WERI-Rb-1 (cell line): ENCODE measurements at regions not wholly inside any gene's neighbourhood (a gene's known extent, or its start where the extent isn't known, plus 50 kb on each side); places are given as distances from the start of the nearest gene placed in this dataset.

Experiments
- DNase-seq: peaks from one replicate; pipeline ENCODE4 v3.0.0-alpha.2; 2020
- H3K27ac ChIP-seq: fragments of 250-450 bp; sonication (Bioruptor Pico); 2 replicates; pipeline ENCODE4 v1.5.1; 2020; ENCODE audit warnings: mild to moderate bottlenecking, moderate library complexity
- H3K27me3 ChIP-seq: fragments of 250-450 bp; sonication (Bioruptor Pico); 2 replicates; pipeline ENCODE4 v1.5.1; 2021; ENCODE audit warnings: mild to moderate bottlenecking, low read depth, moderate library complexity; ENCODE audit not compliant: insufficient read depth, severe bottlenecking
- H3K36me3 ChIP-seq: fragments of 250-450 bp; sonication (Bioruptor Pico); 2 replicates; pipeline ENCODE4 v1.5.1; 2020; ENCODE audit warnings: mild to moderate bottlenecking, moderate library complexity
- H3K4me3 ChIP-seq: 2 replicates; pipeline ENCODE4 v1.5.1; 2011; ENCODE audit warnings: low read depth, mild to moderate bottlenecking, control low read depth, low read length
- H3K9me3 ChIP-seq: fragments of 250-450 bp; sonication (Bioruptor Pico); 2 replicates; pipeline ENCODE4 v1.5.1; 2021; ENCODE audit warnings: mild to moderate bottlenecking, moderate library complexity; ENCODE audit not compliant: severe bottlenecking
- CTCF ChIP-seq: IDR thresholded peaks from 2 replicates; pipeline ENCODE4 v1.5.1; 2011; ENCODE audit warnings: low read depth, mild to moderate bottlenecking, control low read depth, inconsistent platforms, low read length

- Histone ChIP-seq H3K4me3 (no peak overlapping the region), H3K9me3 (no peaks in the 10 kb centered on the region), H3K27me3 (no peaks in the 10 kb centered on the region), H3K27ac (no peak overlapping the region), H3K36me3 (no peaks in the 10 kb centered on the region)
- no peak for DNase-seq
- no peak for TF ChIP-seq CTCF
Observed at GRCh38 chr9:108316066-108316465, 539.7 kb downstream of the ACTL7B start.

GRCh38 chr9:108311745-108312144, 544.0 kb downstream of the ACTL7B start:
- no peak for DNase-seq
- Histone ChIP-seq H3K9me3 (no peaks in the 10 kb centered on the region), H3K4me3 (no peak overlapping the region), H3K36me3 (peaks cover 5% of the 10 kb centered on the region; the same call in 1 of the 2 replicates), H3K27ac (no peak overlapping the region), H3K27me3 (no peaks in the 10 kb centered on the region)
- TF ChIP-seq CTCF = no peak

GRCh38 chr9:108310202-108310601, 545.6 kb downstream of the ACTL7B start:
- no peak for TF ChIP-seq CTCF
- Histone ChIP-seq H3K27ac (no peak overlapping the region), H3K27me3 (no peaks in the 10 kb centered on the region), H3K9me3 (no peaks in the 10 kb centered on the region), H3K36me3 (peaks cover 5% of the 10 kb centered on the region), H3K4me3 (no peak overlapping the region)
- no peak for DNase-seq

- no peak for DNase-seq
- Histone ChIP-seq H3K36me3 (no peaks in the 10 kb centered on the region), H3K27me3 (no peaks in the 10 kb centered on the region), H3K9me3 (no peaks in the 10 kb centered on the region), H3K4me3 (no peak overlapping the region), H3K27ac (no peak overlapping the region)
- TF ChIP-seq CTCF = no peak
Observed at GRCh38 chr9:108300306-108301287, 555.2 kb downstream of the ACTL7B start.

- TF ChIP-seq CTCF = no peak
- H3K9me3 ChIP-seq = no peaks in the 10 kb centered on the region
- H3K36me3 ChIP-seq = no peaks in the 10 kb centered on the region
- H3K4me3 ChIP-seq = no peak overlapping the region
- H3K27me3 ChIP-seq = no peaks in the 10 kb centered on the region
- H3K27ac ChIP-seq = no peak overlapping the region
- no peak for DNase-seq
Observed at GRCh38 chr9:108297073-108297472, 558.7 kb downstream of the ACTL7B start.
